Astrocyte of the spinal cord (primary cell): ENCODE measurements at regions not wholly inside any gene's neighbourhood (a gene's known extent, or its start where the extent isn't known, plus 50 kb on each side); places are given as distances from the start of the nearest gene placed in this dataset.

Experiments
- DNase-seq: peaks from one replicate; pipeline ENCODE4 v3.0.0; 2011; ENCODE audit warnings: low read depth, low spot score
- H3K4me3 ChIP-seq: 2 replicates; pipeline ENCODE4 v1.5.1; 2011; ENCODE audit warnings: low read depth, mild to moderate bottlenecking, low read length, moderate library complexity
- in situ Hi-C: cut with HindIII; loops from 2 replicates; pipeline ENCODE4 v1.10.0; 2017; ENCODE audit warnings: low sequenced_read_pairs
- TF ChIP-seq, protein P1 (sequence below): IDR thresholded peaks from 2 replicates; pipeline ENCODE4 v1.5.1; 2012; ENCODE audit warnings: low read depth, mild to moderate bottlenecking, low read length, inconsistent platforms

DNA sequence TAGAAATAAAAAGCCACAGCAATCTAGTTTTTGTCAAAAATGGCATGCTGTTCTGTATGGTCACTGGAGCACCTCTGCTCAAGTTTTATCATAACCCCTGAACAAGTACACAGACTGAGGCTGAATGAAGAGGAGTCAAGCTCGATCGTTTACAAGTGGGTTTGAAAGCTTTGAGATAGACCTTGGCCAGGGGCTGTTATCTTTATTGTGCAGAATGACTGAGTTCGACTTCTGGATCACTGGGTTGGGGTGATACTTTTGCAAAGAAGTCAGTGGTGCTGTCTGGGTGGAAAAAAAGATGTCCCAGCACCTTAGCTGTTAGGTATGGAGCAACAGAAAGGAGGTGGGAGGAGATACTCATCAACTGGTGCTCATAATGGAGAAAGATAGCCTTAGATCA, 446.0 kb downstream of the HACE1 start:
- H3K4me3 ChIP-seq, result no peak overlapping the region
- DNase-seq, result no peak
- TF ChIP-seq, protein P1, sequence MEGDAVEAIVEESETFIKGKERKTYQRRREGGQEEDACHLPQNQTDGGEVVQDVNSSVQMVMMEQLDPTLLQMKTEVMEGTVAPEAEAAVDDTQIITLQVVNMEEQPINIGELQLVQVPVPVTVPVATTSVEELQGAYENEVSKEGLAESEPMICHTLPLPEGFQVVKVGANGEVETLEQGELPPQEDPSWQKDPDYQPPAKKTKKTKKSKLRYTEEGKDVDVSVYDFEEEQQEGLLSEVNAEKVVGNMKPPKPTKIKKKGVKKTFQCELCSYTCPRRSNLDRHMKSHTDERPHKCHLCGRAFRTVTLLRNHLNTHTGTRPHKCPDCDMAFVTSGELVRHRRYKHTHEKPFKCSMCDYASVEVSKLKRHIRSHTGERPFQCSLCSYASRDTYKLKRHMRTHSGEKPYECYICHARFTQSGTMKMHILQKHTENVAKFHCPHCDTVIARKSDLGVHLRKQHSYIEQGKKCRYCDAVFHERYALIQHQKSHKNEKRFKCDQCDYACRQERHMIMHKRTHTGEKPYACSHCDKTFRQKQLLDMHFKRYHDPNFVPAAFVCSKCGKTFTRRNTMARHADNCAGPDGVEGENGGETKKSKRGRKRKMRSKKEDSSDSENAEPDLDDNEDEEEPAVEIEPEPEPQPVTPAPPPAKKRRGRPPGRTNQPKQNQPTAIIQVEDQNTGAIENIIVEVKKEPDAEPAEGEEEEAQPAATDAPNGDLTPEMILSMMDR, result no peak
- in situ Hi-C loops, result no loop called here

DNA sequence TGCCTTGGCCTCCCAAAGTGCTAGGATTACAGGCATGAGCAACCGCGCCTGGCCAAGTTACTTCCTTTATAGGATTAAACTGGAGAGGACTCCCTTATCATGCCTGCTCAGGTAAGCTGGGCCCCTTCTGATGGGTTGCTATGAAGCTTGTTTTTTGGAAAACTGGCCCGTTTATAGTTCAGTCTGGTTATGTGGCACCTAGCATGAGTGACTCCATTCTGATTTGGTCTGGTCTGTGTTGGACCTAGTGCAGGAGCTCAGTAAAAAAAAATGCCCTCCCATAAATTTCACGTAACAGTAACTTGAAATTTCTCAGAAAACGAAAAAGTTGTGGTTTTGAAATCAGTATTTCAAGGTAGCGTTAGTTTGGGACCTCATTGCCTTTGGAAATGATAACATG, 448.4 kb downstream of the HACE1 start:
- in situ Hi-C loops, result no loop called here
- DNase-seq, result no peak
- TF ChIP-seq, protein P1, result no peak
- H3K4me3 ChIP-seq, result no peak overlapping the region

DNA sequence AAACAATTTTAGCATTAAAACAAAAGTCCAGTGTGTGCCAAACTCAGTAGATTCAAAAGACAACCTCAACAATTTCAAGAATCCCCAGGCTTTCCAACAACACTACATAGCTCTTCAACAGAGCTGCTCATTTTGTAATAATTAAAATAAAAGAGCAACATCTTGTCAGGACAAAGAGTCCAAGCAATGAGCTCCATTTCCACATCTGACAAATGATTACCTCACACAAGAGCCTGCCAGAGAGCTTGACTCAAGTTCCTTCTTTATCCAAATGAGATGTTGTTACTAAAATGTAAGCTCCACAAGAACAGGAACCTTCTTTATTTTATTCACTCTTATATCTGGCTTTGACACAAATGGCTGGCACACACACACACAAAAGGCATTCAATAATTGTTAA, 449.8 kb downstream of the HACE1 start:
- TF ChIP-seq, protein P1, result no peak
- DNase-seq, result no peak
- in situ Hi-C loops, result no loop called here
- H3K4me3 ChIP-seq, result no peak overlapping the region

DNA sequence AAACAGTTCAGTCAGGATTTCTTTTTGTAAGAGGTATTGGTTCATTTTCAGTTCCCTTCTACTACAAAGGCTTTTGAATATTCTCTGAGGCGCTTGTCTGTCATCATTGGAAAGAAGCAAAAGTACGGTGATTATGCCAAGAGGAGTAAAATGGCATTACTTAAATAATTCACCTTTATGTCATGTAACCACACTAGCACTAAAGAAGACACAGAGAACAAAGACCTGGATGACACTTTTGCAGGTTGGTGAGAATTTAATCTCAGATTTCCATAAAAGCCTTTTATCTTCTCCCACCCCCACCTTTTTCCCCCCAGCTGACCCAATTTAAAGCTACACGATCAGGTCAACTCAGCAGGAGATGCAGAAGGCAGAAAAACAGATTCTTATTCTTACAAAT, 451.8 kb downstream of the HACE1 start:
- TF ChIP-seq, protein P1, result no peak
- in situ Hi-C loops, result no loop called here
- no peak for DNase-seq
- no peak overlapping the region for H3K4me3 ChIP-seq

DNA sequence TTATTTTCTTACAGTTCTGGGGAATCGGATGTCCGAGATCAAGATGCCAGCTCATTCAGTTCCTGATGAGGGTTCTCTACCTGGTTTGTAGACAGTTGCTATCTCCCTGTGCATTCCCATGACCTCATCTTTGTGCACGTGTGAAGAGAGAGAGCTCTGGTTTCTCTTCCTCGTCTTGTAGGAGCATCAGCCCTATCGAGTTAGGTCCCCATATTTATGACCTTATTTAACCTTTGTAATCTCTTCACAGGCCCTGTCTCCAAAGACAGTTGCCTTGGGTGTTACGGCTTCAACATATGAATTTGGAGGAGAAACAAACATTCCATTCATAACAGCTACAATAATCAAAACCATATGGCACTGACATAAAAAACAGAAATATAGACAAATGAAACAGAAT, 455.3 kb downstream of the HACE1 start:
- DNase-seq, result no peak
- in situ Hi-C loops, result no loop called here
- no peak overlapping the region for H3K4me3 ChIP-seq
- TF ChIP-seq, protein P1, result no peak

DNA sequence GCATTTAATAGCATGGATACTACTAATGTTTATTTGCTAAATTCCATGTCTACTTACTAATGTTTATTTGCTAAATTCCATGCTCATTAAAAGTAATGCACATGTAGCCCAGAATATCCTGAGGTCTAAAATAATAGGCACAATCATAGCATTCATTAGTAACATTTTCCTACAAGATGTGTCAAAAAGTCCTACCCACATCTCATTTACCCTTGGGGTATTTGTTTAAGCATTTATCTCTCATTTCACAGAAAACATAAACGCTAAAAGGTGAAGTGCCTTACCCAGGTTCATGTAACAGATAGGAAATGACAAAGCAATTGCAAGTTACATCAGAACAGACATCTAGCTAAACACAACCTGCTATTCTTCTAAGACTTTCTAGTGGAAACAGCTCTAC, 457.1 kb downstream of the HACE1 start:
- DNase-seq, result no peak
- no peak overlapping the region for H3K4me3 ChIP-seq
- in situ Hi-C loops, result no loop called here
- TF ChIP-seq, protein P1, result no peak

DNA sequence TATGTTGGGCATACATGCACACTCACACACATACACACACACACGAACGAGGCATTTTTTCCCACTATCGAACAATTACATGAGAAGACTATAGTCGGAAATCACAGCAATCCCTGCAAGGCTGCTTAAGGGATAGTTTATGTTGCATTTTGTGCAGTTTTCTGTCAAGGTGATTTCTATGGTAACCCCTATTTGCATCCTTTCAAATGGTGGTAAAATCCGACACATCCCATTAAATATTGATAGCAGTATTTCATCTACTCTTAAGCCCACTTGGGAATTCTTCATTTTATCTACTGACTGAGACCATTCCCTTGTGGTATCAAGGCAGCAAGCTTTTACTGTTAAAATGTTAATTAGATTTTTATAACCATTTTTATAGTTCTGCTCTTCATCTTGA, 457.8 kb downstream of the HACE1 start:
- in situ Hi-C loops, result no loop called here
- DNase-seq, result no peak
- TF ChIP-seq, protein P1, result no peak
- H3K4me3 ChIP-seq, result no peak overlapping the region
